SHP77 treated with DMSO at 0.1 percent for 48 hours (cell line): ENCODE measurements at regions not wholly inside any gene's neighbourhood (a gene's known extent, or its start where the extent isn't known, plus 50 kb on each side); places are given as distances from the start of the nearest gene placed in this dataset.
"Not testable (repeated sequence)": the region's sequence is repeated elsewhere in the genome, so short reads cannot be mapped to it uniquely, and the experiment has no call there.

ENCODE experiments used
- DNase-seq: peaks from one replicate; lab custom pipeline; 2025; lab: John Stamatoyannopoulos, UW

- no peak for DNase-seq
Observed at GRCh38 chr2:133624551-133624950, 56.3 kb upstream of the NCKAP5 start.

GRCh38 chr2:133627741-133628140, 59.5 kb upstream of the NCKAP5 start:
- no peak for DNase-seq

GRCh38 chr2:133633309-133633708, 65.0 kb upstream of the NCKAP5 start:
- DNase-seq: no peak

GRCh38 chr2:133633881-133634409, 65.7 kb upstream of the NCKAP5 start:
- DNase-seq: no peak

- DNase-seq: no peak
Observed at GRCh38 chr2:133635131-133635530, 66.9 kb upstream of the NCKAP5 start.

- no peak for DNase-seq
Observed at GRCh38 chr2:133636287-133636686, 68.0 kb upstream of the NCKAP5 start.

- DNase-seq: no peak
Observed at GRCh38 chr2:133640103-133640502, 71.8 kb upstream of the NCKAP5 start.

- no peak for DNase-seq
Observed at GRCh38 chr2:133641497-133641896, 73.2 kb upstream of the NCKAP5 start.

GRCh38 chr2:133641942-133642725, 73.9 kb upstream of the NCKAP5 start:
- no peak for DNase-seq

- no peak for DNase-seq
Observed at GRCh38 chr2:133642791-133643191, 74.5 kb upstream of the NCKAP5 start.

GRCh38 chr2:133643863-133644262, 75.6 kb upstream of the NCKAP5 start:
- no peak for DNase-seq

GRCh38 chr2:133644846-133645245, 76.6 kb upstream of the NCKAP5 start:
- no peak for DNase-seq

GRCh38 chr2:133647386-133647785, 79.1 kb upstream of the NCKAP5 start:
- not testable (repeated sequence) for DNase-seq

GRCh38 chr2:133651861-133652260, 83.6 kb upstream of the NCKAP5 start:
- DNase-seq: no peak

- DNase-seq: no peak
Observed at GRCh38 chr2:133652398-133652797, 84.1 kb upstream of the NCKAP5 start.

GRCh38 chr2:133653056-133653455, 84.8 kb upstream of the NCKAP5 start:
- DNase-seq: no peak

GRCh38 chr2:133654949-133655348, 86.7 kb upstream of the NCKAP5 start:
- no peak for DNase-seq

GRCh38 chr2:133655610-133656009, 87.3 kb upstream of the NCKAP5 start:
- no peak for DNase-seq

- no peak for DNase-seq
Observed at GRCh38 chr2:133657591-133657990, 89.3 kb upstream of the NCKAP5 start.

GRCh38 chr2:133658020-133658903, 90.0 kb upstream of the NCKAP5 start:
- no peak for DNase-seq

- DNase-seq: no peak
Observed at GRCh38 chr2:133660510-133660909, 92.2 kb upstream of the NCKAP5 start.

- DNase-seq: no peak
Observed at GRCh38 chr2:133661392-133661791, 93.1 kb upstream of the NCKAP5 start.

GRCh38 chr2:133666621-133667020, 98.4 kb upstream of the NCKAP5 start:
- DNase-seq: no peak
